H1 (cell line): ENCODE measurements at regions not wholly inside any gene's neighbourhood (a gene's known extent, or its start where the extent isn't known, plus 50 kb on each side); places are given as distances from the start of the nearest gene placed in this dataset.

Source experiments
- CTCF ChIA-PET: fragments of 300-600 bp; sonication (Branson Sonifier 250); formaldehyde crosslinking; loops from one replicate; lab custom pipeline; 2021; ENCODE audit not compliant: partially characterized antibody; lab: Charles Lee
- POLR2A ChIA-PET: fragments of 300-600 bp; sonication (Branson Sonifier 250); formaldehyde crosslinking; loops from one replicate; lab custom pipeline; 2021; ENCODE audit warnings: inconsistent platforms; ENCODE audit not compliant: partially characterized antibody; lab: Charles Lee
- DNase-seq, 2 experiments: peaks; one replicate each; pipeline versions ENCODE4 v3.0.0 to v3.0.0-alpha.2; 2010 to 2022; ENCODE audit warnings: low spot score in 2 of 2, low read depth in 1 of 2, mixed read lengths in 1 of 2
- FAIRE-seq: peaks from 2 replicates; lab custom pipeline; 2011; peaks lifted over from hg19 to GRCh38; lab: Jason Lieb, UNC
- H2AFZ ChIP-seq: 2 replicates; pipeline ENCODE4 v1.8.1; 2012; ENCODE audit warnings: low read length, inconsistent platforms
- H2AK5ac ChIP-seq: 2 replicates; pipeline ENCODE4 v1.6.1; 2013; ENCODE audit warnings: low read depth, low read length
- H2BK120ac ChIP-seq: replicated peaks from 2 replicates; pipeline ENCODE3; 2013; ENCODE audit warnings: low read depth, low read length, inconsistent platforms
- H2BK12ac ChIP-seq: 2 replicates; pipeline ENCODE4 v1.6.1; 2013; ENCODE audit warnings: low read depth, low read length
- H2BK15ac ChIP-seq: 2 replicates; pipeline ENCODE4 v1.6.1; 2013; ENCODE audit warnings: low read length
- H2BK20ac ChIP-seq: 2 replicates; pipeline ENCODE4 v1.6.1; 2013; ENCODE audit warnings: low read length
- H2BK5ac ChIP-seq: 2 replicates; pipeline ENCODE4 v1.6.1; 2013; ENCODE audit warnings: low read depth, low read length
- H3K14ac ChIP-seq: 2 replicates; pipeline ENCODE4 v1.6.1; 2013; ENCODE audit warnings: inconsistent platforms; ENCODE audit not compliant: insufficient read length
- H3K18ac ChIP-seq: 2 replicates; pipeline ENCODE4 v1.6.1; 2013; ENCODE audit warnings: low read length; ENCODE audit errors: extremely low read depth
- H3K23ac ChIP-seq: 2 replicates; pipeline ENCODE4 v1.6.1; 2013; ENCODE audit warnings: inconsistent platforms; ENCODE audit not compliant: insufficient read length
- H3K23me2 ChIP-seq: 2 replicates; pipeline ENCODE4 v1.6.1; 2013; ENCODE audit warnings: low read depth, low read length
- H3K27ac ChIP-seq: 2 replicates; pipeline ENCODE4 v1.6.1; 2011; ENCODE audit warnings: low read depth, low read length, inconsistent platforms
- H3K27me3 ChIP-seq, 4 experiments: replicated peaks in 1 of 4; 1 replicate in 1 of 4; 2 replicates in 3 of 4; pipeline versions ENCODE4 v1.6.1 to v1.8.1; 2011 to 2013; ENCODE audit warnings: low read length in 3 of 4, mild to moderate bottlenecking in 3 of 4, inconsistent platforms in 2 of 4, mixed read lengths in 2 of 4, moderate library complexity in 1 of 4; ENCODE audit not compliant: control insufficient read depth in 3 of 4, insufficient read depth in 3 of 4; ENCODE audit errors: extremely low read depth in 1 of 4
- H3K36me3 ChIP-seq, 4 experiments: 2 replicates each; pipeline versions ENCODE4 v1.6.1 to v1.8.1; 2011 to 2013; ENCODE audit warnings: mild to moderate bottlenecking in 4 of 4, low read length in 3 of 4, moderate library complexity in 2 of 4, control low read depth in 1 of 4, inconsistent platforms in 1 of 4; ENCODE audit not compliant: insufficient read depth in 4 of 4, control insufficient read depth in 2 of 4
- H3K4ac ChIP-seq: replicated peaks from 2 replicates; pipeline ENCODE3; 2013; ENCODE audit warnings: low read length, low read depth, mixed read lengths, inconsistent platforms; ENCODE audit not compliant: insufficient read length
- H3K4me1 ChIP-seq, 4 experiments: replicated peaks in 1 of 4; 1 replicate in 1 of 4; 2 replicates in 3 of 4; pipeline versions ENCODE4 v1.6.1 to v1.8.1; 2011 to 2013; ENCODE audit warnings: low read length in 3 of 4, inconsistent platforms in 2 of 4, mixed read lengths in 1 of 4; ENCODE audit not compliant: insufficient read depth in 4 of 4, control insufficient read depth in 3 of 4
- H3K4me2 ChIP-seq, 2 experiments: 2 replicates each; pipeline versions ENCODE4 v1.6.1 to v1.8.1; 2011 to 2013; ENCODE audit warnings: low read depth in 2 of 2, low read length in 2 of 2, control low read depth in 1 of 2, inconsistent platforms in 1 of 2, mild to moderate bottlenecking in 1 of 2; ENCODE audit not compliant: insufficient read depth in 1 of 2
- H3K4me3 ChIP-seq, 4 experiments: fragments of 200-600, 300-600 bp in 1 of 4; sonication (generic), shearing (Covaris generic), sonication (Bioruptor Twin) in 1 of 4; 2 replicates each; pipeline versions ENCODE4 v1.5.1 to v1.8.1; 2011 to 2016; ENCODE audit warnings: low read length in 4 of 4, low read depth in 3 of 4, control low read depth in 2 of 4, inconsistent platforms in 2 of 4, mild to moderate bottlenecking in 2 of 4, mixed read lengths in 1 of 4, moderate library complexity in 1 of 4; ENCODE audit not compliant: insufficient read depth in 2 of 4; ENCODE audit errors: extremely low read depth in 1 of 4
- H3K56ac ChIP-seq: replicated peaks from 2 replicates; pipeline ENCODE3; 2013; ENCODE audit warnings: low read depth, mild to moderate bottlenecking, mixed read lengths, low read length, inconsistent platforms; ENCODE audit not compliant: insufficient read length
- H3K79me1 ChIP-seq: 2 replicates; pipeline ENCODE4 v1.6.1; 2013; ENCODE audit warnings: low read depth, low read length, control low read depth
- H3K79me2 ChIP-seq, 2 experiments: 2 replicates each; pipeline versions ENCODE4 v1.6.1 to v1.8.1; 2012 to 2013; ENCODE audit warnings: low read length in 2 of 2, mild to moderate bottlenecking in 2 of 2, inconsistent platforms in 1 of 2; ENCODE audit not compliant: insufficient read depth in 2 of 2, control insufficient read depth in 1 of 2
- H3K9ac ChIP-seq, 4 experiments: replicated peaks in 1 of 4; 1 replicate in 1 of 4; 2 replicates in 3 of 4; pipeline versions ENCODE4 v1.6.1 to v1.8.1; 2011 to 2013; ENCODE audit warnings: low read depth in 3 of 4, low read length in 3 of 4, control low read depth in 2 of 4, mild to moderate bottlenecking in 2 of 4, moderate library complexity in 2 of 4, inconsistent platforms in 1 of 4; ENCODE audit errors: extremely low read depth in 1 of 4
- H3K9me3 ChIP-seq, 2 experiments: 2 replicates each; pipeline versions ENCODE4 v1.6.1 to v1.8.1; 2012 to 2013; ENCODE audit warnings: mild to moderate bottlenecking in 2 of 2, moderate library complexity in 2 of 2, control low read depth in 1 of 2, inconsistent platforms in 1 of 2, low read depth in 1 of 2, low read length in 1 of 2, mixed read lengths in 1 of 2; ENCODE audit not compliant: insufficient read depth in 2 of 2
- H4K20me1 ChIP-seq, 2 experiments: replicated peaks in 1 of 2; 2 replicates each; pipeline versions ENCODE3 to v1.8.1; 2011 to 2013; ENCODE audit warnings: inconsistent platforms in 2 of 2, low read length in 2 of 2, mild to moderate bottlenecking in 1 of 2; ENCODE audit not compliant: insufficient read depth in 2 of 2, control insufficient read depth in 1 of 2
- H4K5ac ChIP-seq: 2 replicates; pipeline ENCODE4 v1.6.1; 2013; ENCODE audit warnings: low read length, low read depth, mixed read lengths, inconsistent platforms; ENCODE audit not compliant: insufficient read length
- H4K8ac ChIP-seq: 2 replicates; pipeline ENCODE4 v1.8.0; 2013; ENCODE audit warnings: mild to moderate bottlenecking, moderate library complexity, low read length, inconsistent platforms; ENCODE audit not compliant: insufficient read depth; ENCODE audit errors: extremely low read depth
- H4K91ac ChIP-seq: replicated peaks from 2 replicates; pipeline ENCODE3; 2013; ENCODE audit warnings: low read length, mixed read lengths, inconsistent platforms; ENCODE audit not compliant: insufficient read length
- CTBP2 ChIP-seq: IDR thresholded peaks from 2 replicates; pipeline ENCODE4 v1.7.0; 2011; ENCODE audit warnings: borderline replicate concordance, mild to moderate bottlenecking, moderate library complexity, mixed read lengths, low read length; ENCODE audit not compliant: insufficient read depth, insufficient read length
- GABPA ChIP-seq: IDR thresholded peaks from 2 replicates; pipeline ENCODE4 v1.6.1; 2011; ENCODE audit warnings: mild to moderate bottlenecking, low read length, moderate library complexity, borderline replicate concordance; ENCODE audit not compliant: insufficient read depth
- JUND ChIP-seq: IDR thresholded peaks from 2 replicates; pipeline ENCODE4 v1.6.1; 2011; ENCODE audit warnings: mild to moderate bottlenecking, improper control_type of control experiment, low read length
- KDM4A ChIP-seq: IDR thresholded peaks from one replicate; pipeline ENCODE4 v1.7.1; 2012; ENCODE audit warnings: low read depth, mild to moderate bottlenecking, moderate library complexity, low read length, inconsistent platforms; ENCODE audit not compliant: severe bottlenecking
- POLR2AphosphoS5 ChIP-seq: IDR thresholded peaks from 2 replicates; pipeline ENCODE4 v1.6.1; 2011; ENCODE audit warnings: low read depth, low read length
- RFX5 ChIP-seq: IDR thresholded peaks from 2 replicates; pipeline ENCODE4 v1.6.1; 2011; ENCODE audit warnings: low read depth, low read length, improper control_type of control experiment, borderline replicate concordance
- RNF2 ChIP-seq: fragments of 200-900, 300-1000 bp; sonication (generic); IDR thresholded peaks from 2 replicates; pipeline ENCODE4 v1.7.1; 2016; ENCODE audit warnings: borderline replicate concordance, low read depth, mild to moderate bottlenecking, antibody characterized with exemption, low read length; ENCODE audit not compliant: poor library complexity, severe bottlenecking; ENCODE audit errors: missing control alignments
- SP4 ChIP-seq: IDR thresholded peaks from 2 replicates; pipeline ENCODE4 v1.6.1; 2012; ENCODE audit warnings: low read length, inconsistent platforms
- SRF ChIP-seq: IDR thresholded peaks from 2 replicates; pipeline ENCODE4 v1.6.1; 2011; ENCODE audit warnings: mild to moderate bottlenecking, low read depth, low read length, moderate library complexity
- SUZ12 ChIP-seq: fragments of 200-600 bp; sonication (generic); IDR thresholded peaks from 2 replicates; pipeline ENCODE4 v1.6.1; 2012; ENCODE audit warnings: mild to moderate bottlenecking, inconsistent platforms, low read length, moderate library complexity, mixed read lengths
- YY1 ChIP-seq: IDR thresholded peaks from 2 replicates; pipeline ENCODE4 v1.6.1; 2011; ENCODE audit warnings: low read depth, mild to moderate bottlenecking, low read length
- ZNF274 ChIP-seq: IDR thresholded peaks from 2 replicates; pipeline ENCODE4 v1.7.0; 2012; ENCODE audit warnings: low read length, borderline replicate concordance; ENCODE audit errors: extremely low read depth
- WGBS, 2 experiments: shearing (Covaris generic) in 1 of 2; methylation state at CpG; one replicate each; pipeline versions ENCODE4 v1.1.6 to v1.1.7; 2013 to 2015; ENCODE audit warnings: low lambda C conversion rate in 2 of 2, mixed read lengths in 2 of 2, inconsistent platforms in 1 of 2, low coverage in 1 of 2, missing lambda C conversion rate in 1 of 2; ENCODE audit not compliant: insufficient replicate concordance in 2 of 2, insufficient coverage in 1 of 2, insufficient read length in 1 of 2; ENCODE audit errors: extremely low coverage in 1 of 2, missing lambda C conversion rate in 1 of 2; 5-methylcytosine and 5-hydroxymethylcytosine counted together

DNA sequence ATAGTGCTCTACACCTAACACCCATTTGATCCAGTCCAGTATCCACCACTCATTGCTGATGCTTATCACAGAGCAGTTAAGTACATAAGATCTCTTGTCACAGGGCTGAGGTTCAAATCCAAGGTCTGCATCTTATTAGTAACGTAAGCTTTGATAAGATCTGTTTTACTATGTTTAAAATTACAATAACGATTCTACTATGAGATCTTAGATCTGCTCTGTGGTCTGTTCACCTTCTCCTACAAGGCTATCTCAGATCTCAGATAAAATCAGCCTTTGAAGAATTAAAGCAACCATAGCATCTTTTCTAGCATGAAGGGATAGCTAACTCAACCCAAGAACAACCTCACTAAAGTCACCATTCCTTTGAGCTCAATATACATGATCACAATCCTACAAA is 431.0 kb upstream of the RORB start:
- no peak for DNase-seq
- H3K23me2 ChIP-seq: no peaks in the 10 kb centered on the region
- POLR2A ChIA-PET: interaction anchor here (1.0 kb wide), 1 partner anchor 14 kb away, joined by 3 read pairs; no protein-coding TSS in a partner anchor
- no peak overlapping the region for H2BK15ac ChIP-seq
- H2AK5ac ChIP-seq: no peak overlapping the region
- no peak overlapping the region for H3K9ac ChIP-seq
- no peak for TF ChIP-seq GABPA
- no peak for TF ChIP-seq KDM4A
- TF ChIP-seq YY1: no peak
- TF ChIP-seq JUND: no peak
- TF ChIP-seq CTBP2: no peak
- no peak for TF ChIP-seq RFX5
- TF ChIP-seq RNF2: no peak
- TF ChIP-seq SP4: no peak
- TF ChIP-seq ZNF274: no peak
- TF ChIP-seq SRF: no peak
- no peak for TF ChIP-seq SUZ12
- TF ChIP-seq POLR2AphosphoS5: no peak
- TF ChIP-seq, all 59 proteins: peak for 0
- Histone ChIP-seq H3K27me3 (no peaks in the 10 kb centered on the region), H3K56ac (no peak overlapping the region), H2BK120ac (no peak overlapping the region), H3K4me3 (no peak overlapping the region), H3K4me2 (no peak overlapping the region), H3K23ac (no peak overlapping the region), H4K91ac (no peak overlapping the region), H3K36me3 (no peaks in the 10 kb centered on the region; a peak in 1 of 8 replicates), H3K4ac (no peak overlapping the region), H4K5ac (no peak overlapping the region), H3K14ac (no peak overlapping the region), H2AFZ (no peak overlapping the region), H2BK20ac (no peak overlapping the region), H3K18ac (no peak overlapping the region), H4K20me1 (peaks cover 0 to 1% of the 10 kb centered on the region in 2 experiments), H3K27ac (no peak overlapping the region), H2BK12ac (no peak overlapping the region), H3K9me3 (no peaks in the 10 kb centered on the region), H3K4me1 (no peaks in the 10 kb centered on the region), H4K8ac (no peak overlapping the region), H3K79me1 (no peaks in the 10 kb centered on the region), H2BK5ac (no peak overlapping the region), H3K79me2 (no peaks in the 10 kb centered on the region; a peak in 1 of 4 replicates)
- 95% methylated on average over 2 of the region's 2 CpGs; no CpG with 5 or more reads in 1 of the 2 experiments for WGBS, 2 experiments
- CTCF ChIA-PET: no interaction called here
- FAIRE-seq: no peak
